Stimulated activated CD4-positive, alpha-beta T cell treated with anti-CD3 and anti-CD28 coated beads, Interleukin-1b, Interleukin-23, amount 100 ng/mL, for 48 hours (primary cell): ENCODE measurements at regions not wholly inside any gene's neighbourhood (a gene's known extent, or its start where the extent isn't known, plus 50 kb on each side); places are given as distances from the start of the nearest gene placed in this dataset.

Experiments
- DNase-seq: peaks from one replicate; pipeline ENCODE4 v3.0.0-alpha.2; 2020

DNA sequence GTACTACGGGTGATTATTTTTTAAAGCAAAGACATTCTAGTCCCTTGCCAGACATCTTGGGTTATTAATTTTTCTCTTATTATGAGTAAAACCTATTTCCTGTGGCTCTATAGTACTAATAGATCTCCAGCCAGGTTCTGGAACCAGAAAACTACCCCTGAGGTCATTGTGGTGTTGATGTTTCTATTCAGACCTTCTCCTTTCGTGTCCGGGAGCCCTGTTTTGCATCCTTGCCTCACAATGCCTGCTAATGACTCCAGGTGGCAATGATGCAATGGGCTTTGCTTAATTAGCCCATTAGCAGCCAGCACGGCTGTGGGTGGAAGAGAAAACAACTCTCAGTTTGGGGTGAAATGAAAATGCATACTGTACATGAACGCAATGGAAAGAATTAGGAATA is 62.9 kb upstream of the ARG1 start:
- DNase-seq, result no peak

DNA sequence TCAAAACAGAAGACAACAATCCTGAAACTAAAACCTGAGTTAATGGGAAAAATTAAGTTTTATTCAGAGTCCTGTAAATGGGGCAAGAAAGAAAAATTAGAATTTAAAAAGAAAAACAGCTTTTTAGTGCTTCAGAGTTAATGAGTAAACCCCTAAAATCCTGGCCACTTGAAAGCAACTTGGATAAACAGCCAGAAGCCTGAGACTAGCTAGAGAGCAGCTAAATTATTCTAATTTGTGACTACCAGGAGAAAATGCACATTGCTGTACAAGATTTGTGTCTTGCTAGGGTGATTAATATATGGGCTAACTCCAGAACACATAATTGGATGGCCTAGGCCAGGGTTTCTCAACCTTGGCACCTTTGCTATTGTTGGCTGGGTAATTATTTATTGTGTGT is 62.4 kb upstream of the ARG1 start:
- no peak for DNase-seq

DNA sequence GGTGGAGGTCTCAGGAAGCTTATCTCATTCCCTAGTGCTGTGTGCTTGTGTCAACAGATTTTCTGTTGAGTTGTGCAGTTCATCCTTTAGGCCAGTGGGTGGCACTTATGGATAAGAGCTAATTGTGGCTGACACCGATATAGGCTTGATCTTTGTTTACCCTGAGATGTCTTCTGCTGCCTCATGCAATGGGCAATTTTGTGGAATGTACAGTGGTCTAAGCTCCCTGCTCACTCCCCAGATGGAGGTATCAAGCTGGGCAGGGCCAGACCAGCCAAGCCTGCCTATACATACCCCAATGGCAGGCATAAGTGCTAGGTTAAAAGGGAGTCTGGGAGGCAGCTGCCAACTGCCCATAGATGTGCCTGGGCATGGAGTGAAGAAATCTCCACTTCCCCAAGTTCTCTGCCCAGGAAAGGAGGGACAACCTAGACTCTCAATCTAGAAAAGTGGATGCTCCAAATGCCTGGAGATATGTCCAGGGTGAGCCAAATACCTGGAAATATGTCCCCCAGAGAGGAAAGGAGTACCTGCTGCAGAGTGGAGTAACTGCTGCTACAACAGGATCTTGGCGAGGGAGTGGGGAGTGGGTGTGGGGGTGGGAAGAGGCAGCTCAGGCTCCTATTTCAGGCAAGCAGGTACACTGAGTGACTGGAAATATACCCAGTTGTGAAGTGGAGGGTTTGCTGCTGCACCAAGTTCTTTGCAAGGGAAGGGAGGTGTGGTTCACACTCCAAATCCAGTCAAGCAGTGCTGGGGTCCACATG is 53.2 kb upstream of the ARG1 start:
- DNase-seq, result peak; percentile 40
